Endothelial cell (in vitro differentiated cells): ENCODE measurements at regions not wholly inside any gene's neighbourhood (a gene's known extent, or its start where the extent isn't known, plus 50 kb on each side); places are given as distances from the start of the nearest gene placed in this dataset.

ENCODE experiments used
- DNase-seq: peaks from one replicate; pipeline ENCODE4 v3.0.0; 2021; ENCODE audit warnings: low spot score
- H3K27ac Mint-ChIP-seq: one replicate; pipeline ENCODE4 v1.8.0; 2021; ENCODE audit warnings: mixed read lengths, inconsistent platforms; ENCODE audit not compliant: unreplicated experiment
- H3K27me3 Mint-ChIP-seq: one replicate; pipeline ENCODE4 v1.8.0; 2021; ENCODE audit warnings: mild to moderate bottlenecking, moderate library complexity, mixed read lengths, inconsistent platforms; ENCODE audit not compliant: unreplicated experiment
- H3K36me3 Mint-ChIP-seq: one replicate; pipeline ENCODE4 v1.8.0; 2021; ENCODE audit warnings: mild to moderate bottlenecking, low read depth, mixed read lengths, inconsistent platforms; ENCODE audit not compliant: unreplicated experiment
- H3K4me1 Mint-ChIP-seq: one replicate; pipeline ENCODE4 v1.8.0; 2021; ENCODE audit warnings: mild to moderate bottlenecking, mixed read lengths, inconsistent platforms; ENCODE audit not compliant: unreplicated experiment
- H3K4me3 Mint-ChIP-seq: one replicate; pipeline ENCODE4 v1.8.0; 2021; ENCODE audit warnings: mild to moderate bottlenecking, mixed read lengths, inconsistent platforms; ENCODE audit not compliant: unreplicated experiment
- H3K9me3 Mint-ChIP-seq: one replicate; pipeline ENCODE4 v1.8.0; 2021; ENCODE audit warnings: mixed read lengths, inconsistent platforms; ENCODE audit not compliant: unreplicated experiment
- CTCF ChIP-seq: fragments of 200-600 bp; sonication (generic); IDR thresholded peaks from one replicate; pipeline ENCODE4 v1.5.0; 2021; ENCODE audit warnings: antibody characterized with exemption; ENCODE audit not compliant: unreplicated experiment

DNA sequence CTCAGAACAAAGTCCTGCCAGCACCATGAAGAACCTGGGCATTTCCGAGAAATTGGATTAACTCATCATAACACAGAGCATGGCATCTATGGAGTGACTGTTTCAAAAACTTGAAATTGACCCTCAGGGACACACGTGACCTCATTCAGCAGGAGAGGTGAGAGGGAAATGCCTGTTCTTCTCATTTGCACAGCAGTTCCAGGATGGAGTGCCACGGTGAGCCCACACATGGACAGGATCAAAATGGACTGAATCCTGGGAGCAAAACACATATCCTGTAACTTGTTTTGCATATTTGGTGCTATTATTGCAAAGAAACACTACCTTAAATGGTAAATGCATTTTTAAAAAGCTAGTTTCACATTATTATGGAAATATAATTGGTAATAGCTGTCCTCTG is 256.1 kb upstream of the IRX2 start:
- TF ChIP-seq CTCF, result no peak
- no peaks in the 10 kb centered on the region for H3K4me1 Mint-ChIP-seq
- no peak overlapping the region for H3K27ac Mint-ChIP-seq
- DNase-seq, result no peak
- H3K36me3 Mint-ChIP-seq, result no peaks in the 10 kb centered on the region
- no peak overlapping the region for H3K4me3 Mint-ChIP-seq
- peaks cover 4% of the 10 kb centered on the region for H3K9me3 Mint-ChIP-seq
- no peaks in the 10 kb centered on the region for H3K27me3 Mint-ChIP-seq

DNA sequence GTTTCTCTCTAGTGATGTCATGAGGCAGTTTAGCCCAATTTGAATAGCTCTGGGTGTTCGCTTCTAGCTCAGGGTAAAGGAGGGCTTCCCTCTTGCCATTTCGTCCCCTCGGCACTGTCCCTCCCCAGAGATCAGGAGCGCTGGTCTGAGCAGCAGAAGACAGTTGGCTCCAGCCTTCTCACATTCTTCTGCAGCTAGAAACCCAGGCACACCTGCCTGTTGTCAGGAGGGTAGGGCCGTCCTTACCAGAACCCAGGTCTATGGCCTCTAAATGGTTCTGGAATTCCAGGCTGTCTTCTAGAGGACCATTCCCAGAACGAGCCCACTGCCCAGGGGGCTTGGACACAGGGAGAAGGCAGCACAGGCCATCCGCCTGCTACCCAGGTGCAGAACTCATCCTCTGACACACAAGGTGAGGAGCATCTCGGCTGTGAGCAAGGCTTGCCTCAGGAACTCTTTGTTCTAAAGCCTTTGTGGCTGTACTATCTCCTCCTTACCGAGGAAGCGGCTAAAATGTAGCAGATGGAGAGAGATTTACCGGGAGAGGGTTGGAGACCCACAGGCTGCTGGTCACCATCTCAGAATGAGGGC is 255.6 kb upstream of the IRX2 start:
- Mint-ChIP-seq H3K27me3 (no peaks in the 10 kb centered on the region), H3K36me3 (peaks cover 3% of the 10 kb centered on the region), H3K9me3 (peaks cover 4% of the 10 kb centered on the region), H3K27ac (no peak overlapping the region), H3K4me1 (no peaks in the 10 kb centered on the region), H3K4me3 (no peak overlapping the region)
- no peak for DNase-seq
- TF ChIP-seq CTCF, result no peak

DNA sequence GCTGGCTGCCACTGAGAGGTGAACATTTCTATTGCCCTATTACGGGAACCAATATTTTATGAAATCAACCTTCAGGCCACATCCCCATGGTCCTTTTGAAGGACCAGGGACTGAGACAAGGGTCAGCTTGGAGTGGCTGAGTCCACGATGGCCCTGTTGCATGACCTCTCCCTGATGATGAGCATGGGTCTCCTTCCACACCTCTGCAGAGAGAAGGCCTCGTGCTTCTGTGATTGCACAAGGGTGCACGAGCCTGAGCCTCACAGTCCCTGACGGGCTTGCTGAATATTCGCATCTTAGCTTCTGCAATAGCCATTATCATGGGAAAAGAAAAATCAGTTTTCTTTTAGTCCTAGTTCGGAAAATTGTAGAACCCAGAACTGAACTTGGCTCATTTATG is 255.0 kb upstream of the IRX2 start:
- Mint-ChIP-seq H3K36me3 (peaks cover 4% of the 10 kb centered on the region), H3K27me3 (no peaks in the 10 kb centered on the region), H3K27ac (no peak overlapping the region), H3K9me3 (peaks cover 4% of the 10 kb centered on the region), H3K4me1 (no peaks in the 10 kb centered on the region), H3K4me3 (no peak overlapping the region)
- TF ChIP-seq CTCF, result no peak
- no peak for DNase-seq

- DNase-seq, result no peak
- Mint-ChIP-seq H3K36me3 (peaks cover 9% of the 10 kb centered on the region), H3K9me3 (peaks cover 4% of the 10 kb centered on the region), H3K27ac (no peak overlapping the region), H3K4me1 (no peaks in the 10 kb centered on the region), H3K4me3 (no peak overlapping the region), H3K27me3 (peaks cover 1% of the 10 kb centered on the region)
- no peak for TF ChIP-seq CTCF
These were observed 253.0 kb upstream of the IRX2 start for GRCh38 chr5:3004361-3005080.

- H3K27ac Mint-ChIP-seq, result no peak overlapping the region
These were observed 250.8 kb upstream of the IRX2 start for GRCh38 chr5:3002230-3002629.

More at GRCh38 chr5:3002230-3002629, 250.8 kb upstream of the IRX2 start:
- Mint-ChIP-seq H3K4me1 (no peaks in the 10 kb centered on the region), H3K9me3 (peaks cover 4% of the 10 kb centered on the region), H3K4me3 (no peak overlapping the region), H3K36me3 (peaks cover 10% of the 10 kb centered on the region), H3K27me3 (peaks cover 3% of the 10 kb centered on the region)
- DNase-seq, result no peak
- no peak for TF ChIP-seq CTCF
